ENCODE measurements at regions not wholly inside any gene's neighbourhood (a gene's known extent, or its start where the extent isn't known, plus 50 kb on each side); places are given as distances from the start of the nearest gene placed in this dataset.

DNA sequence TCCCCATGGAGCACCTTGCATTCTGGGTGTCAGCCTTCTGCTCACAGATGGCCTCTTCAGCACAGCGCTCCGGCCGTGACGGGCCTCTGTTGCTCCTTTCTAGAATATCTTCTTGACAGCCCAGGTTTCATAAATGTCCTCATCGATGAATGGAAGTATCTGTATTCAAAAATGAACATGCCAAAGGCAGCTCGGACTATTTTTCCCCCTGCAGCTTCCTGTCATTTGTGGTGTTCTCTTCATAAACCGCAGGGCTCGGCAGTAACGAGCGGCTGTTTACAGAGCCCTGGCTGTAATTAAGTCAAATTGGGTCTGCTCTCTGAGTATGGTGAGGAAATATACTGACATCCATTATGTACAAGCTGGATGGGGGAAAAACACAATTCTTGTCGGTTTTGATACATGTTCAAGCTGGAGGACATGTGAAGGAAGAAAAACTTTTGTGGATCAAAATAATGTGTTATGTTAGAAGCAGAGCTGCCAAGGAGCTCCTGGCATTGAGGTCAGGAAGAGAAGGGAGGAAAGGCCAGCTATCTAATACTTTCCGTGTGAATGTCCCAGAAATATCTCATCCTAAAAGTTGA, 154.1 kb upstream of the CD180 start:
- H3K4me1 ChIP-seq, result no peaks in the 10 kb centered on the region
- peak overlapping the region in 3 of 4 donors; percentile 42 to 50 (median 44) for H3K27ac ChIP-seq
- TF ChIP-seq, protein P1, sequence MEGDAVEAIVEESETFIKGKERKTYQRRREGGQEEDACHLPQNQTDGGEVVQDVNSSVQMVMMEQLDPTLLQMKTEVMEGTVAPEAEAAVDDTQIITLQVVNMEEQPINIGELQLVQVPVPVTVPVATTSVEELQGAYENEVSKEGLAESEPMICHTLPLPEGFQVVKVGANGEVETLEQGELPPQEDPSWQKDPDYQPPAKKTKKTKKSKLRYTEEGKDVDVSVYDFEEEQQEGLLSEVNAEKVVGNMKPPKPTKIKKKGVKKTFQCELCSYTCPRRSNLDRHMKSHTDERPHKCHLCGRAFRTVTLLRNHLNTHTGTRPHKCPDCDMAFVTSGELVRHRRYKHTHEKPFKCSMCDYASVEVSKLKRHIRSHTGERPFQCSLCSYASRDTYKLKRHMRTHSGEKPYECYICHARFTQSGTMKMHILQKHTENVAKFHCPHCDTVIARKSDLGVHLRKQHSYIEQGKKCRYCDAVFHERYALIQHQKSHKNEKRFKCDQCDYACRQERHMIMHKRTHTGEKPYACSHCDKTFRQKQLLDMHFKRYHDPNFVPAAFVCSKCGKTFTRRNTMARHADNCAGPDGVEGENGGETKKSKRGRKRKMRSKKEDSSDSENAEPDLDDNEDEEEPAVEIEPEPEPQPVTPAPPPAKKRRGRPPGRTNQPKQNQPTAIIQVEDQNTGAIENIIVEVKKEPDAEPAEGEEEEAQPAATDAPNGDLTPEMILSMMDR (IDR thresholded peaks at IDR 0.05), result no peak
- TF ChIP-seq POLR2A (IDR thresholded peaks at IDR 0.05), result no peak
- peak in 2 of 3 donors; percentile 29 to 71 for DNase-seq
- peak overlapping the region in 2 of 4 donors; percentile 4 to 19 for H3K4me3 ChIP-seq
- H3K27me3 ChIP-seq, result no peaks in the 10 kb centered on the region
- H3K36me3 ChIP-seq, result no peaks in the 10 kb centered on the region
- H3K9me3 ChIP-seq, result no peaks in the 10 kb centered on the region

DNA sequence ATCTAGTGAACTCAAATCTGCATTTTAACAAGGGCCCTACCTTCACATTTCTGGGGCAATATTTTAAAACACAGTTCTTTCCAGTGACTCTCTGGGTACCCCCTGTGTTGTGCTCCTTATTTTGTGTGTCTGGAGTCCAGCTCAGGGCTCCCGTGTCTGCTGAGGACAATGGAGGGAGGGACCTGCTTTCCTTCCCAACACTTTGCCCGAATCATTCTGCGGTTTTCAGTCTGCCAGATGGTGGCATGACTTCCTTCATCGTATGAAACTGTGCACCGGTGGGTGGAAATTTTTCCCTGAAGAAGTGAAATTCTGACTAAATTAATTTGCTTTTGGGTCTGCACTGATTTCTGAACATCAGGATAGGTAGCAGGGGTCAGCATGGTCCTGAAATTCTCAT, 153.6 kb upstream of the CD180 start:
- Histone ChIP-seq H3K27ac (peak overlapping the region in 3 of 4 donors; percentile 42 to 50 (median 44)), H3K9me3 (peaks cover 0 to under 1% (median 0%) of the 10 kb centered on the region in 4 donors), H3K27me3 (no peaks in the 10 kb centered on the region), H3K4me3 (peak overlapping the region in 2 of 4 donors; percentile 4 to 19), H3K4me1 (no peaks in the 10 kb centered on the region), H3K36me3 (no peaks in the 10 kb centered on the region)
- DNase-seq, result no peak
- no peak for TF ChIP-seq POLR2A (IDR thresholded peaks at IDR 0.05)
- TF ChIP-seq, protein P1 (IDR thresholded peaks at IDR 0.05), result no peak

DNA sequence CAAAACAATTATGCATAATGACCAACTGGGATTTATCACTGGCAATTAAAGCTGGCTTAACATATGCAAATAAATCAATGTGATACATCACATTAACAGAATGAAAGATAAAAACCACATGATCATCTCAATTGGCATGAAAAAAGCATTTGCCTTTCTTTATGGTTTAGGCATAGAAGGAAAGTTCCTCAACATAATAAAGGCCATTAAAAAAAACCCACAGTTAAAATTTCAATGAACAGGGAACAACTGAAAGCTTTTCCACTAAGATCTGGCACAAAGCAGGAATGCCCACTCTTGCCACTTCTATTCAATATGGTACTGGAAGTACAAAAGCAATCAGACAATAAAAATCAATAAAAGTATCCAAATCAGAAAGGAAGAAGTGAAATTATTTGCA, 151.2 kb upstream of the CD180 start:
- TF ChIP-seq, protein P1 (IDR thresholded peaks at IDR 0.05), result no peak
- TF ChIP-seq POLR2A (IDR thresholded peaks at IDR 0.05), result no peak
- no peaks in the 10 kb centered on the region for H3K4me1 ChIP-seq
- H3K9me3 ChIP-seq, result peaks cover 0 to 4% (median 0%) of the 10 kb centered on the region in 4 donors
- H3K4me3 ChIP-seq, result no peak overlapping the region
- DNase-seq, result no peak
- H3K36me3 ChIP-seq, result no peaks in the 10 kb centered on the region
- no peak overlapping the region for H3K27ac ChIP-seq
- no peaks in the 10 kb centered on the region for H3K27me3 ChIP-seq

DNA sequence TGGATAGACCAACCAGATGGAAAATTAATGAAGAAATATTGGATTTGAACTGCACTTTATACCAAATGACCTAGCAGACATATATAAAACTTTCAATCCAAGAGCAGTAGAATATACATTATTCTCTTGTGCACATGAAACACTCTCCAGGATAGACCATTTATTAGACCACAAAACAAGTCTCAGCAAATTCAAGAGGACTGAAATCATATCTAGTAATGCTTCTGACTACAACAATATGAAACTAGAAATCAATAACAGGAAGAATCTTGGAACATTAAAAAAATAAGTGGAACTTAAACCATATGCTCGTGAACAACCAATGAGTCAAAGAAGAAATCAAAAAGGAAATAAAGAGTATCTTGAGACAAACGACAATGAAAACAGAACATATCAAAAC, 150.0 kb upstream of the CD180 start:
- TF ChIP-seq POLR2A (IDR thresholded peaks at IDR 0.05), result no peak
- TF ChIP-seq, protein P1 (IDR thresholded peaks at IDR 0.05), result no peak

DNA sequence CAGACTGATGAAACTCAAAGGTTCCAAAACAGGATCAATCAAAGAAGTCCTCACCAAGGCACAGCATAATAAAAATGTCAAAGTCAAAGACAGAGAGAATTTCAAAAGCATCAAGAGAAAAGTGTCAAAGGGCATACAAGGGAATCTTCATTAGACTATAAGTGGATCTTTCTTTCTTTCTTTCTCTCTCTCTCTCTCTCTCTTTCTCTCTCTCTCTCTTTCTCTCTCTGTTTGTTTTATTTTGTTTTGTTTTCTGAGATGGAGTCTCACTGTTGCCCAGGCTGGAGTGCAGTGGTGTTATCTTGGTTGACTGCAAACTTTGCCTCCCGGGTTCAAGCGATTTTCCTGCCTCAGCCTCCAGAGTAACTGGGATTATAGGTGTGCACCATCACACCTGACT, 148.3 kb upstream of the CD180 start:
- Histone ChIP-seq H3K4me3 (no peak overlapping the region), H3K9me3 (peaks cover 0 to 4% (median 0%) of the 10 kb centered on the region in 4 donors), H3K27me3 (no peaks in the 10 kb centered on the region), H3K4me1 (no peaks in the 10 kb centered on the region), H3K36me3 (no peaks in the 10 kb centered on the region), H3K27ac (no peak overlapping the region)
- TF ChIP-seq, protein P1 (IDR thresholded peaks at IDR 0.05), result no peak
- no peak for TF ChIP-seq POLR2A (IDR thresholded peaks at IDR 0.05)
- no peak for DNase-seq

More for the DNA sequence above, 150.0 kb upstream of the CD180 start:
- Histone ChIP-seq H3K4me3 (no peak overlapping the region), H3K36me3 (no peaks in the 10 kb centered on the region), H3K4me1 (no peaks in the 10 kb centered on the region), H3K27ac (no peak overlapping the region), H3K9me3 (peaks cover 0 to 4% (median 0%) of the 10 kb centered on the region in 4 donors), H3K27me3 (no peaks in the 10 kb centered on the region)
- DNase-seq, result no peak

Measured in Peyer's patch (tissue), 4 donors.